HT1080 (cell line): ENCODE measurements at regions not wholly inside any gene's neighbourhood (a gene's known extent, or its start where the extent isn't known, plus 50 kb on each side); places are given as distances from the start of the nearest gene placed in this dataset.

ENCODE experiments used
- DNase-seq: peaks from one replicate; pipeline ENCODE4 v3.0.0-alpha.2; 2015; ENCODE audit warnings: low read depth

- DNase-seq = no peak
Observed at GRCh38 chr2:221309892-221310583, 262.1 kb downstream of the EPHA4 start.

DNA sequence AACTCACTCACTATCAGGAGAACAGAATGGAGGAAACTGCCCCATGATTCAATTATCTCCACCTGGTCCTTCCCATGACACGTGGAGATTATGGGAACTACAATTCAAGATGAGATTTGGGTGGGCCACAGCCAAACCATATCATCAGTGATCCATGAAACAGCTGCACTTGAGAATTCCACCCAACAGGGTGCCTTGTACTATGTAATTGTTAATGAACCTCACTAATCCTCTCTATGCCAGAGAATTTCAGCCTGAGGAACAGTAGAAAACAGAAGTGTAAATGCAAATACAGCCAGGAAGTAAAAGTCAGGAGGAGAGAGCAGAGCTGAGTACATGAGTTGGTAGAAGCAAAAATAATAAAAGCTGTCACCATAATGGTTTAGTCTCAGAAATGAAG lies 261.4 kb downstream of the EPHA4 start:
- no peak for DNase-seq

DNA sequence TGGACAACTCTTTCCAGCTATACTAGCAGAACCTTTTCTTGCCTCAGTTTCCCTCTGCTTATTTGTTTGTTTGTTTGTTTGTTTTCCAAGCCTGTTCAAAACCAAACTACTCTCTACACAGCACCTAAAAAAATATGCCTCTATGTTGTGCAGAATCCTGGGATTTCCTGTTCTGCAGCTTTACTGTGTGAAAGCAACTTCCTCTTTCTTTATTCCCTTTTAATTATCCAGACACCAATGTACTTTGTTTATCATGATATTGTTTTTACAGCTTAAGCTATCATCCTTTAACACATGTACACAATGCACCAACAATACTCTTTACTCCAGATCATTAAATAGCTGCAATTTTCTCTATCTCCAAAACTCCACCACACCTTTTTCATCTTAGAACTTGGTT lies 259.5 kb downstream of the EPHA4 start:
- DNase-seq = no peak

- no peak for DNase-seq
Observed at GRCh38 chr2:221314786-221315185, 257.3 kb downstream of the EPHA4 start.

DNA sequence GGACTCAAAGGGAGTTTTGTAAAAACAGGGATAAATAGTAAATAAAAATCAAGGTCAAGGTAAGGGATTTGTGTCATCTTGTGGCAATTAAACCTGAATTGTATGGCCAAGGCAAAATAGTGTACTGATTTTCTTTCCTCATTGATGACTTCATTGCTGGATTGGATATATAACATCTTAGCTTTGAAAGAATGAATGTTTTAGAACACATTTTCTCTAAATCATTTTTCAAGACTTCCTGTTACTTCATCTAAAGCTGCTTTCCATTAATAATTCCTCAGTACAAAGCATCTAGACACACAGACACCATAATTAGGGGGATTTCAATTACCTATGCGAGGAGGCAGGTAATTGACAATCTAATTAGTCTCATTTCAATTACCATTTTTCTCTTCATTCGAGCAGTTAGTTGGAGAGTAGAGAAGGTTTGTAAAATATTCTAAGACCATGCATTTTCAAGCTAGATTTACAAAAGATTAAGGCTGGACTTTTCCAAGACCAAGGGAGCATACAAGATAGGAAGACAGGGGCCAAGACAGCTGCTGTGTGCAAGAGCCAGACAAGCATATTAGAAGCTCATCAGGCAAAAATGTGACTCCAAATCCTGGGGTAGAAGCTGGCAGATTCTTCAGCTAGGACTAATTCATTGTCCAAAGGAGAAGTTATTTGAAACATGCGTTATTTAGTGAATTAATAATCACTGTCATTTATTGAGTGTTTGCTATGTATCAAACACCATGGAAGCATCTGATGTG lies 253.6 kb downstream of the EPHA4 start:
- DNase-seq = no peak

GRCh38 chr2:221322741-221323140 lies 249.4 kb downstream of the EPHA4 start:
- no peak for DNase-seq

DNA sequence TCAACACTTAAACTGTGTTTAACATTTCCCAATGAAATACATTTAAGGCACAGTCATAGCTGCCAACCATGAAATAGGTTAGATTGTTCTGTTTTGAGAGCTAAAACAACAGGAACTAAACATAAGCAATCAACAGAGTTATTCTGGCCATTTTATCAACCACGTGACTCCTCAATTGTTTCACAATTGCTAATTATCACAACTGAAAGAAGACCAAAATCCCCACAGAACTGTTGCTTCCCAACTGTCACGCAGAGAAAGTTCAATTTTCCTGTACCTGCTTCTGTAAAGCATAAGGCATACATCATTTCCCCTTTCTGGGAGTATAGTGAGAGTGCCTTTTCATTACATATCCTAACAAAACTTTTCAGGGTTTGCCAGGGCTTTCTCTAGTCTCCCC lies 248.6 kb downstream of the EPHA4 start:
- no peak for DNase-seq

GRCh38 chr2:221330436-221330835 lies 241.7 kb downstream of the EPHA4 start:
- DNase-seq = no peak

DNA sequence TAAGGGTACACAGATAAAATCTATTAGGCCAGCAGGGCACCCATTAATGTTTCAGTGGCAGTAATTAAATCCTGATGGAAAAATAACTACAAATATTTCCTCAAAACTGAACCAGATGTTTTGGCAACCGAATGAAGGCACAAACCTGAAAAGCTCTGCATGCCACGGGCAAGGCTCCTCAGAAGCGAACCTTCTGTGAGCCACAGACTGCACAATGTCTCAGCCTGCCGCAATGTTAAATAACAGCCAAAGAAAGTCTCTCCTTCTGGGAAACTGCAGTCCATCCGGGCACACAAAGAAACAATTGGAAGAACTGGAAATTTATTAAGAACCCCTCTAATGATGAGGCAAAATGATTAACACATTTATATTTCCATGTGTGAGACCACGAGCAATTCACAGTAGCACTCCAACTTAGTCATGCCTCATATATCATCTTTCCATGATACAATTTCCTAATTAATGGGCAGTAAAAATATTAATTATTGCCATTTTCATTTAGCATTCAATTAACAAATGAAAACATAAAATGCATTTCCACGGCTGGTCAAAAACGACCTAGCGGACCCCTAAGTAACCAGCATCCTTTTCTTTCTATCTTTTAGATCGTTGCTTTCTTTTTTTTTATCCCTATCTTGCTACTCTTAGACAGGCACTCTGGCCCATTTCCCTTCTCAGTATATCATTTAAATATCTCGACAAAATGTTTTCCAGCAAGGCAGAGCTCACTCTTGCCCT lies 237.5 kb downstream of the EPHA4 start:
- no peak for DNase-seq

GRCh38 chr2:221335219-221335752 lies 236.8 kb downstream of the EPHA4 start:
- DNase-seq = no peak

DNA sequence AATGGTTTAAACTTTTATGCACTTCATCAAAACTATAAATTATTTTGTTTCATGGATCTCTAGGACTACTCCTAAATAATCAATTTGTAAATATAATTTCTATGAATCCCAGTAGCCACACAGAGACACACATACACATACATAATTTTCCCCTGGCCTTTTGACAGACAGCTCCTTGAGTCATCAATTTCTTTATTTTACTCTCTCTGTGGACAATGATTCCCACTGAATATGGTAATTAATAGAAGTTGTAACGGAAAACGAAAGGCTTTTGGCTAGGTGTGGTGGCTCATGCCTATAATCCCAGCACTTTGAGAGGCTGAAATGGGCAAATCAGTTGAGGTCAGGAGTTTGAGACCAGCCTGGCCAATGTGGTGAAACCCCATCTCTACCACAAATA lies 235.1 kb downstream of the EPHA4 start:
- DNase-seq = no peak

GRCh38 chr2:221337957-221338685 lies 234.0 kb downstream of the EPHA4 start:
- DNase-seq = no peak

DNA sequence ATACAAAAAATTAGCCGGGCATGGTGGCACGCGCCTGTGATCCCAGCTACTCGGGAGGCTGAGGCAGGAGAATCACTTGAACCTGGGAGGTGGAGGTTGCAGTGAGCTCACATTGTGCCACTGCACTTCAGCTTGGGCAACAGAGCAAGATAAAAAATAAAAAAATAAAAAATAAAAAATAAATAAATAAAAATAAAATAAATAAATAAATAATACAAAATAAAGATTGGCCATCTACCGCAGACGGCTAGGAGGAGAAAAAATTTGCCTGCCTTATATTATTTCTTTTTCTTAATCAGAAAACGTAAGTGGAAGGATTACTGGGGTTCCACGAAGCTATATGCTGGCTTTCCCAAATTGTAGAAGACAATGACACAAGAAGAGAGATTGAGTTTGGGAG lies 229.7 kb downstream of the EPHA4 start:
- no peak for DNase-seq

- no peak for DNase-seq
Observed at GRCh38 chr2:221343524-221343923, 228.6 kb downstream of the EPHA4 start.

DNA sequence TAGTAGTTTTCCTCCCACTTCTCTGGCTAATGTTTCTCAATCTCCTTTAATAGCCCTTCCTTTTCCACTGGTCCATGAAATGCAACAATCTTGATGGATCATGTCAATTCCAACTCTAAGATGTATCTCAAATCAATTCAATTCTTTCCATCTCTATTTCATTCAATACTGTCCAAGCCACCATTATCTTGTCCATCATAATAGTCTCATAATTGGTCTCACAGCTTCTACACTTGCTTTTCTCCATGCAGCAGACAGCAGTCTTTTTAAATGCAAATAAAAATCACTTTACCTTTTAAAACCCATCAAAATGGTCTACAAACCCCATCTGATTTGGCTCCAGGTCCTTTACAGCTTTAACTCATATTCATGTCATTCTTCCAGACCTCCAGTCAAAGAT lies 226.6 kb downstream of the EPHA4 start:
- DNase-seq = no peak

DNA sequence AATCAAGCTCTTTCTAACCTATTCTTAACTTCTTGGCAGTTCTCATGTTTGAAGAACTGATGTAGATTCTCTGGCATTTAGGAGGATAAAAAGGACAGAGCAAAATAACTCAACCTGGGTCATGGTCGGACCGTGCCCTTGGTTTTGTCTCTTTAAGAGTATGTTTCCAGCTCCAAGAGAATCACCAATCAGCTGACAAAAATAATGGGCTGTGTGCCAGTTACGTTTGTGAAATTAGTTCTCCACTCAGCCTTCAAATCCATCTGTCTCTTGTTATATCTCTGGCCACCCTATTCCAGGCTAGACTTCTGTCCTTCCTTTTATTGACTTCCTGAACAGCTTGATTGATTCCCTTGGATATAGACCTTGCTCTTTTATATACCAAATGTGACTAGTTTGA lies 225.7 kb downstream of the EPHA4 start:
- no peak for DNase-seq

DNA sequence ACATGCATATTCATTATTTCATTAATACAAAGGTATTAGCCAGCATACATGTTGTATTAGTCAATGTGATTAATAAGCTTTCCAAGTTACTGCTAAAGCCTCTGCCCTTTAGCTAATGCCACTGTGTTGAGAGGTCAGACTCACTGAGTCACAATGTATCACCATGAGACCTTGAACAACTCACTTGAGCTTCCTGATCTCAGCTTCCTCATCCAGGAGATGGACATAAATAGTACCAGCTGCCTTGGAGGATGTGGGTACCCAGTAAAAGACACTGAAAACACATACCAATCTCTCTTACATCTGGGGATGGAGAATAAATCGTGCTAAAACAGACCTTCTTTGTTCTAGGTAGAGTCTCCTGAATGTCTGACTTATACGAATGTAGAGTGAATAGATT lies 224.6 kb downstream of the EPHA4 start:
- DNase-seq = peak; percentile 77

DNA sequence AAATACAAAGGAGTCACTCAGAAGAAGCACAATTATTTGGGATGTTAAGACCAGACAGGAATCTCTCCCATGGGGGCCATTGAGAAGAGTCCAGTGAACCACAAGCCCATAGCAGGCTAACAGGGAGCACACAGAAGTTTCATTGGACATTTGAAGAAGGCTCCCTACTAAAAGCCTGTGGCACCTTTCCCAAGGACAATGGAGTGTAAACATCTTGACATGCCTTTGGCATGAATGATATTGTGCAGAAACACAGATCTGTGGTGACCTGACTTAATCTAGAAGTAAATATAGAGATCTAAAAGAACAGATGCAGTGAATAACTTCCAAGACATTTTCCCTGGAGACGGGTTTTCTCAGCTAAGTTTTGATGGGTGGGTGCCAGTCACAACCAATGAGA lies 221.5 kb downstream of the EPHA4 start:
- DNase-seq = no peak

DNA sequence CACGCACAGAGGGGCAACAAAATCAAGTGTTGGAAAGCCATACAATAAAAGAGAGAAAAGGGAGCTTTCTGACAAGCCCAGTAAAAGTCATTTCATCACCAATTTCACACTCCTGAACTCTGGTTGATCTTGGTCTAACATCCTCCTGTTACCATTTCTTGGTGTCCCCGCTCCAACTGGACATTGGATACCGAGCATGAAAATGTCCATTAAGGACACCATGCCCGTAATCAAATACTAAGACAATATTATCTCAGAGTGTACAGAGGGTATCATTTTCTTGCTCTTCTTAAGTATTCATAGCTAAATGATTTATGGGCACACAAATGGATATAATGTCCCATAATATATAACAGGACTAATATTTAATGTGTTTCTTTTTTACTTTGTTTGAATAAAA lies 218.9 kb downstream of the EPHA4 start:
- no peak for DNase-seq

GRCh38 chr2:221360312-221360711 lies 211.8 kb downstream of the EPHA4 start:
- no peak for DNase-seq

DNA sequence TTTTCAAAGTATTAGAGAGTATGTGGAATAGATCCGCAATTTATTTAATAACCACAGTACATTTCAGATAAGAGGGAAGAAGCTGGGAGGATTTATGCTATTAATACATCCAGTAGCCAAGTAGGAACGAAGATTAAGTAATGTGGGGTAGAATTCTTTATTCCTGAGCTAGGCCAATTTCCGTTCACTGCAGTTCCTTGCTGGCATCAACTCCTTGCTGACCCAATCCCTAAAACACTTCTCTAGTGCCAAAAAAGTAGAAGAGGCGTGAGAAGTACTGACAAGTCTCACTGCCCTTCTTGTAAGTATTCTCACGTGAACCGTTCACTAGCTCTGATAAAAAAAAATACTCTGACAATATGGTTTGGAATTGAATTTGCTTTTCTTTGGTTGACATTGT lies 211.4 kb downstream of the EPHA4 start:
- DNase-seq = no peak

DNA sequence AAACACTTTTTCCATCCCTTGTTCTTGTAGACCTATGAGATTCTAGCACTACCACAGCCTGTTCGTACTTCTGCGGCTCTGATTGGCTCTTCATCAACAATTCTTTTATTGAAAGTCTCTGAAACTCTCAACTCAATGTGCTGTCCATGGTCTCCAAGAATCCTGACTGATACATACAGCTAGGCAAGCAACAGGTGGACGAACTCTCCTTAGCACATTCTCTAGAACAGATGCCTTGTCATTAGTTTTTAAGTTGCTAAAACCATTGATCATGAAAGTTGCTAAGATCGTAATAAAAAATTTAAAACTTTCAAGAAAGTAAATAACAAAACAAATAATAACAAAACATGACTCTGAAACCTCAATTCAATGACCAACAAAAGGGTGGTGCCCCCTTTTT lies 210.5 kb downstream of the EPHA4 start:
- DNase-seq = no peak
